Nephron (organoid): ENCODE measurements at regions not wholly inside any gene's neighbourhood (a gene's known extent, or its start where the extent isn't known, plus 50 kb on each side); places are given as distances from the start of the nearest gene placed in this dataset.

Experiments used
- H3K27ac Mint-ChIP-seq, 3 experiments: 2 replicates each; pipeline ENCODE4 v1.8.0; 2020; ENCODE audit warnings: mixed read lengths in 3 of 3, mild to moderate bottlenecking in 2 of 3, moderate library complexity in 1 of 3
- H3K27me3 Mint-ChIP-seq: 2 replicates; pipeline ENCODE4 v1.8.0; 2021; ENCODE audit warnings: low read depth, mild to moderate bottlenecking, moderate library complexity, mixed read lengths
- H3K36me3 Mint-ChIP-seq: 2 replicates; pipeline ENCODE4 v1.8.0; 2020; ENCODE audit warnings: low read depth, mixed read lengths
- H3K4me1 Mint-ChIP-seq: 2 replicates; pipeline ENCODE4 v1.8.0; 2020; ENCODE audit warnings: mixed read lengths
- H3K4me3 Mint-ChIP-seq, 3 experiments: 2 replicates each; pipeline ENCODE4 v1.8.0; 2020; ENCODE audit warnings: mild to moderate bottlenecking in 3 of 3, mixed read lengths in 3 of 3, moderate library complexity in 2 of 3
- H3K9me3 Mint-ChIP-seq: 2 replicates; pipeline ENCODE4 v1.8.0; 2020; ENCODE audit warnings: mixed read lengths
- CTCF ChIP-seq, 3 experiments: fragments of 200-600 bp; sonication (generic); IDR thresholded peaks; one replicate each; pipeline ENCODE4 v1.5.0; 2021; ENCODE audit warnings: antibody characterized with exemption in 3 of 3; ENCODE audit not compliant: unreplicated experiment in 3 of 3

GRCh38 chr2:189951791-189952535, 110.6 kb downstream of the MSTN start:
- Mint-ChIP-seq H3K36me3 (no peaks in the 10 kb centered on the region), H3K4me3 (no peak overlapping the region), H3K27ac (no peak overlapping the region), H3K27me3 (no peaks in the 10 kb centered on the region), H3K4me1 (peaks cover 5% of the 10 kb centered on the region), H3K9me3 (peaks cover 2% of the 10 kb centered on the region)
- TF ChIP-seq CTCF (IDR thresholded peaks at IDR 0.05; ENCODE audit: unreplicated experiment in 3 of 3): no peak

- H3K27ac Mint-ChIP-seq: no peak overlapping the region
- H3K36me3 Mint-ChIP-seq: peaks cover 3% of the 10 kb centered on the region
- H3K4me3 Mint-ChIP-seq: no peak overlapping the region
- no peak for TF ChIP-seq CTCF (IDR thresholded peaks at IDR 0.05; ENCODE audit: unreplicated experiment in 3 of 3)
- peaks cover 43% of the 10 kb centered on the region for H3K9me3 Mint-ChIP-seq
- H3K4me1 Mint-ChIP-seq: no peaks in the 10 kb centered on the region
- H3K27me3 Mint-ChIP-seq: no peaks in the 10 kb centered on the region
Measured at GRCh38 chr2:189943009-189943408, 119.5 kb downstream of the MSTN start.

- Mint-ChIP-seq H3K27me3 (peaks cover 4% of the 10 kb centered on the region), H3K27ac (no peak overlapping the region), H3K9me3 (peaks cover 43% of the 10 kb centered on the region), H3K4me1 (no peaks in the 10 kb centered on the region), H3K36me3 (peaks cover 3% of the 10 kb centered on the region), H3K4me3 (no peak overlapping the region)
- no peak for TF ChIP-seq CTCF (IDR thresholded peaks at IDR 0.05; ENCODE audit: unreplicated experiment in 3 of 3)
Measured at GRCh38 chr2:189940913-189941312, 121.6 kb downstream of the MSTN start.

GRCh38 chr2:189937691-189938090, 124.8 kb downstream of the MSTN start:
- Mint-ChIP-seq H3K36me3 (peaks cover 3% of the 10 kb centered on the region), H3K4me3 (no peak overlapping the region), H3K27me3 (peaks cover 4% of the 10 kb centered on the region), H3K9me3 (peaks cover 32% of the 10 kb centered on the region), H3K4me1 (peaks cover 7% of the 10 kb centered on the region), H3K27ac (no peak overlapping the region)
- no peak for TF ChIP-seq CTCF (IDR thresholded peaks at IDR 0.05; ENCODE audit: unreplicated experiment in 3 of 3)

- Mint-ChIP-seq H3K4me3 (no peak overlapping the region), H3K27me3 (peaks cover 4% of the 10 kb centered on the region), H3K36me3 (no peaks in the 10 kb centered on the region), H3K4me1 (peaks cover 7% of the 10 kb centered on the region), H3K27ac (no peak overlapping the region), H3K9me3 (peaks cover 2% of the 10 kb centered on the region)
- no peak for TF ChIP-seq CTCF (IDR thresholded peaks at IDR 0.05; ENCODE audit: unreplicated experiment in 3 of 3)
Measured at GRCh38 chr2:189933911-189934399, 128.6 kb downstream of the MSTN start.

- no peak for TF ChIP-seq CTCF (IDR thresholded peaks at IDR 0.05; ENCODE audit: unreplicated experiment in 3 of 3)
- H3K4me3 Mint-ChIP-seq: no peak overlapping the region
- no peak overlapping the region for H3K27ac Mint-ChIP-seq
- H3K27me3 Mint-ChIP-seq: peaks cover 4% of the 10 kb centered on the region
- peaks cover 7% of the 10 kb centered on the region for H3K4me1 Mint-ChIP-seq
- no peaks in the 10 kb centered on the region for H3K9me3 Mint-ChIP-seq
- H3K36me3 Mint-ChIP-seq: no peaks in the 10 kb centered on the region
Measured at GRCh38 chr2:189933041-189933440, 129.5 kb downstream of the MSTN start.
